Endothelial cell of umbilical vein (primary cell): ENCODE measurements at regions not wholly inside any gene's neighbourhood (a gene's known extent, or its start where the extent isn't known, plus 50 kb on each side); places are given as distances from the start of the nearest gene placed in this dataset.

Experiments used
- CTCF ChIP-seq, 2 donors: IDR thresholded peaks; 1 replicate in 1 of 2; 2 replicates in 1 of 2; pipeline ENCODE4 v1.5.1; 2011; ENCODE audit warnings: low read length in 2 of 2, mild to moderate bottlenecking in 2 of 2, moderate library complexity in 2 of 2, control low read depth in 1 of 2, inconsistent platforms in 1 of 2, low read depth in 1 of 2; ENCODE audit not compliant: insufficient read depth in 1 of 2; ENCODE audit errors: extremely low read depth in 1 of 2
- EZH2 ChIP-seq: IDR thresholded peaks from 2 replicates; pipeline ENCODE4 v1.6.1; 2012; ENCODE audit warnings: borderline replicate concordance, low read depth, mild to moderate bottlenecking, moderate library complexity, low read length, inconsistent platforms; ENCODE audit not compliant: severe bottlenecking
- FOS ChIP-seq: IDR thresholded peaks from 2 replicates; pipeline ENCODE4 v1.6.1; 2011; ENCODE audit warnings: mild to moderate bottlenecking, low read length, moderate library complexity, borderline replicate concordance; ENCODE audit not compliant: insufficient read depth
- POLR2A ChIP-seq: IDR thresholded peaks from 2 replicates; pipeline ENCODE4 v1.6.1; 2012; ENCODE audit warnings: low read depth, mild to moderate bottlenecking, control low read depth, low read length
- POLR2AphosphoS5 ChIP-seq: IDR thresholded peaks from 2 replicates; pipeline ENCODE4 v1.6.1; 2012; ENCODE audit warnings: low read depth, mild to moderate bottlenecking, control low read depth, low read length, moderate library complexity; ENCODE audit not compliant: insufficient read depth
- TF ChIP-seq, protein P1 (sequence below): IDR thresholded peaks from 2 replicates; pipeline ENCODE4 v1.6.1; 2011; ENCODE audit not compliant: insufficient read depth, insufficient read length

DNA sequence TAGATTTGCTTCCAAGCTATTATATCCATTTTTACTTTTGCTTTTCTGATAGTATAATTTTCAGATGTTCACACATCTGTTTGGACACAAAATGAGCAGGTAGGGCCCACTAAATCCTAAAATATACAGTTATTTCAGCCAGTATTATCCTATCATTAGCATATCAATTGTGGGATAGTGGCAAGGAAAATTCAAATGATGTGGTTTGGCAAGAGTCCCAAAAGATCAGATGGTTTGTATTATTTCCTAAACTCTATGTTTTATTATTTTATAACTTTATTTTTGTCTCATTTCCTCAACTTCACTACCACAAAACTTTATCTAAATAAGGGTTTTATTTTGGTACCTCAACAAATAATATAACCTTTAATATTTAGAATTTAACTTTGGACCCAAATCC, 1659.6 kb downstream of the NCAM2 start:
- TF ChIP-seq POLR2A (no peak), CTCF (IDR thresholded peaks at IDR 0.05; ENCODE audit: extremely low read depth in 1 of 2, insufficient read depth in 1 of 2, low read depth in 1 of 2, low read length in 2 of 2) (no peak), EZH2 (no peak), FOS (no peak), POLR2AphosphoS5 (no peak)
- TF ChIP-seq, protein P1, sequence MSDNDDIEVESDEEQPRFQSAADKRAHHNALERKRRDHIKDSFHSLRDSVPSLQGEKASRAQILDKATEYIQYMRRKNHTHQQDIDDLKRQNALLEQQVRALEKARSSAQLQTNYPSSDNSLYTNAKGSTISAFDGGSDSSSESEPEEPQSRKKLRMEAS, result no peak
